ENCODE measurements at regions not wholly inside any gene's neighbourhood (a gene's known extent, or its start where the extent isn't known, plus 50 kb on each side); places are given as distances from the start of the nearest gene placed in this dataset.

- Histone ChIP-seq H3K27ac (ENCODE audit: low read depth, low read length) (no peak overlapping the region), H4K20me1 (ENCODE audit: low read depth, low read length) (no peaks in the 10 kb centered on the region), H2AFZ (ENCODE audit: low read depth, low read length, severe bottlenecking) (no peak overlapping the region), H3K27me3 (ENCODE audit: low read length) (no peaks in the 10 kb centered on the region; the same call in 1 of the 2 replicates), H3K9me3 (ENCODE audit: insufficient read depth, low read length) (peaks cover 7% of the 10 kb centered on the region; the same call in 1 of the 2 replicates), H3K9me2 (replicated peaks; ENCODE audit: insufficient read depth, low read length) (no peaks in the 10 kb centered on the region), H3F3A (ENCODE audit: insufficient read depth) (no peaks in the 10 kb centered on the region), H3K79me2 (ENCODE audit: insufficient read depth, low read length) (no peaks in the 10 kb centered on the region), H3K9ac (ENCODE audit: low read length) (no peak overlapping the region), H3K36me3 (ENCODE audit: low read length) (no peaks in the 10 kb centered on the region), H3K4me2 (ENCODE audit: low read depth, low read length, poor library complexity, severe bottlenecking) (no peak overlapping the region), H3K4me3 (ENCODE audit: insufficient read depth, low read length, poor library complexity, severe bottlenecking) (no peak overlapping the region)
- no peak for TF ChIP-seq CTCF (IDR thresholded peaks at IDR 0.05; ENCODE audit: insufficient read depth, low read length, poor library complexity, severe bottlenecking)
- no peak for TF ChIP-seq EZH2phosphoT487 (conservative IDR thresholded peaks at IDR 0.05; ENCODE audit: low read length)
These were observed 69.2 kb upstream of the FCN1 start for GRCh38 chr9:134986957-134987356.

- H3K36me3 ChIP-seq (ENCODE audit: low read length): no peaks in the 10 kb centered on the region
- no peak overlapping the region for H3K27ac ChIP-seq (ENCODE audit: low read depth, low read length)
- H3K9ac ChIP-seq (ENCODE audit: low read length): no peak overlapping the region
- no peak overlapping the region for H3K4me2 ChIP-seq (ENCODE audit: low read depth, low read length, poor library complexity, severe bottlenecking)
- H3K27me3 ChIP-seq (ENCODE audit: low read length): no peaks in the 10 kb centered on the region; the same call in 1 of the 2 replicates
- H3F3A ChIP-seq (ENCODE audit: insufficient read depth): no peaks in the 10 kb centered on the region
- H4K20me1 ChIP-seq (ENCODE audit: low read depth, low read length): no peaks in the 10 kb centered on the region
- no peak for TF ChIP-seq CTCF (IDR thresholded peaks at IDR 0.05; ENCODE audit: insufficient read depth, low read length, poor library complexity, severe bottlenecking)
- TF ChIP-seq EZH2phosphoT487 (conservative IDR thresholded peaks at IDR 0.05; ENCODE audit: low read length): no peak
- H3K9me2 ChIP-seq (replicated peaks; ENCODE audit: insufficient read depth, low read length): no peaks in the 10 kb centered on the region
- H3K79me2 ChIP-seq (ENCODE audit: insufficient read depth, low read length): no peaks in the 10 kb centered on the region
- H2AFZ ChIP-seq (ENCODE audit: low read depth, low read length, severe bottlenecking): no peak overlapping the region
- peaks cover 7% of the 10 kb centered on the region; the same call in 1 of the 2 replicates for H3K9me3 ChIP-seq (ENCODE audit: insufficient read depth, low read length)
- no peak overlapping the region for H3K4me3 ChIP-seq (ENCODE audit: insufficient read depth, low read length, poor library complexity, severe bottlenecking)
These were observed 69.7 kb upstream of the FCN1 start for GRCh38 chr9:134987376-134987775.

DNA sequence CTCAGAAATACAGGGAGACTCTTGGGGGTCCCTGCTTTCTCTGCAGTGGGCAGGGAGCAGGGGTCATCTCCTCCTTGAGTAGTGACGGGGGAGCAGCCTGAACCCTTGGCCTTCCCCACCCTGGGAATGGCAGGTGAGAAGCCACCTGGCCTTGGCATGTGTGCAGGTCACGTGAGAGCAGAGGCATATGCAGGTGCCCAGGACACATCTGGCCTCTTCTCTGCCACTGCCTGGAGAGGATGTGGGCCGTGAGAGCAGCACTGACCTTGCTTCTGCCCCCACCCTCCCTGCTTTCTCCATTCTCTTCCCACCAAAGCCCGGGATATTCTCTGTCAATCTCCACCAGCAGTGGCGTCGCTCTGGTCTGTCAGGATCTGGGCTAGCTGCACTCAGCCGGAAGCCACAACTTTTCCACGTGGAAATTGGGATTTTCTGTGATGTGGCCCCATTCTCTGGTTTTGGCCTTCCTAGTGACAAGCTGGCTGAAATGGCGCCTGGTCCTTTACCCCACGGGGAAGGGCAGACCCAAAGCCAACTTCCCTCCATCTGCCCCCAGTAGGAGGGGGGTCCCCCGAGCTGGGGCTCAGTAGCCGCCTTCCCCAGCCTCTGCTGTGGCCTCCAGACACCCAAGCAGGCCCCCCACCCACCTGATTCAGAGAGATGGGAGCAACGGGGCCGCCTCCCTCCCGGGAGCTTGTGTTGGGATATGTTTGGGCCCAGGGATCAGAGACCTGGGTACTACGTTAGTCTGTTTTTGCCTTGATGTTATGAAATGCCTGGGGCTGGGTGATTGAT, 70.4 kb upstream of the FCN1 start:
- H3K9ac ChIP-seq (ENCODE audit: low read length): no peak overlapping the region
- peaks cover 7% of the 10 kb centered on the region; the same call in 1 of the 2 replicates for H3K9me3 ChIP-seq (ENCODE audit: insufficient read depth, low read length)
- H2AFZ ChIP-seq (ENCODE audit: low read depth, low read length, severe bottlenecking): no peak overlapping the region
- no peaks in the 10 kb centered on the region for H3K9me2 ChIP-seq (replicated peaks; ENCODE audit: insufficient read depth, low read length)
- H3K4me3 ChIP-seq (ENCODE audit: insufficient read depth, low read length, poor library complexity, severe bottlenecking): no peak overlapping the region
- no peaks in the 10 kb centered on the region for H3K36me3 ChIP-seq (ENCODE audit: low read length)
- H3K79me2 ChIP-seq (ENCODE audit: insufficient read depth, low read length): no peaks in the 10 kb centered on the region
- H4K20me1 ChIP-seq (ENCODE audit: low read depth, low read length): no peaks in the 10 kb centered on the region
- H3K27me3 ChIP-seq (ENCODE audit: low read length): no peaks in the 10 kb centered on the region; the same call in 1 of the 2 replicates
- H3K4me2 ChIP-seq (ENCODE audit: low read depth, low read length, poor library complexity, severe bottlenecking): no peak overlapping the region
- TF ChIP-seq CTCF (IDR thresholded peaks at IDR 0.05; ENCODE audit: insufficient read depth, low read length, poor library complexity, severe bottlenecking) (no peak), EZH2phosphoT487 (conservative IDR thresholded peaks at IDR 0.05; ENCODE audit: low read length) (no peak)
- H3F3A ChIP-seq (ENCODE audit: insufficient read depth): no peaks in the 10 kb centered on the region
- no peak overlapping the region for H3K27ac ChIP-seq (ENCODE audit: low read depth, low read length)

All from SU-DHL-6 (cell line).